HG02870 (cell line): ENCODE measurements at regions not wholly inside any gene's neighbourhood (a gene's known extent, or its start where the extent isn't known, plus 50 kb on each side); places are given as distances from the start of the nearest gene placed in this dataset.

ENCODE experiments used
- ATAC-seq: cut with Tn5 transposase; IDR thresholded peaks from one replicate; pipeline ENCODE4 v1.9.1; 2021; ENCODE audit warnings: mild to moderate bottlenecking, moderate library complexity; ENCODE audit not compliant: unreplicated experiment

DNA sequence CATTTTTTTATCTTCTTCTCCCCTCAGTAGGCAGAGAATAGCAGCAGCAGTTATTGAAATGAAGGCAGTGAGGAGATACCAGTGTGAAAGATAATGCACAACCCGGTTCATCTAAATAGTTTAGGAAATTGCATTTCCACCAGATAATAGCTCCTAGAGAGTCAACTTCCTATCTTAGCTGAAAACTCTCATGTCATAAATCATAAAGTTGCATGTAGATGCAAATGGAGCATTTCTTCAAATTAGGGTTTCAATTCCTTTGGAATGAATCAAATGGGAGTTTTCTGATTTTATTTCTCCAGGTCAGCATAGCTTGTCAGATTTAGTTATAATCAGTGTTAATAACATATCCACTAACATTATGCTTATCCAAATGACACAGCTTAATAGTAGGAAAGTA lies 335.3 kb downstream of the CNTNAP4 start:
- no peak for ATAC-seq

DNA sequence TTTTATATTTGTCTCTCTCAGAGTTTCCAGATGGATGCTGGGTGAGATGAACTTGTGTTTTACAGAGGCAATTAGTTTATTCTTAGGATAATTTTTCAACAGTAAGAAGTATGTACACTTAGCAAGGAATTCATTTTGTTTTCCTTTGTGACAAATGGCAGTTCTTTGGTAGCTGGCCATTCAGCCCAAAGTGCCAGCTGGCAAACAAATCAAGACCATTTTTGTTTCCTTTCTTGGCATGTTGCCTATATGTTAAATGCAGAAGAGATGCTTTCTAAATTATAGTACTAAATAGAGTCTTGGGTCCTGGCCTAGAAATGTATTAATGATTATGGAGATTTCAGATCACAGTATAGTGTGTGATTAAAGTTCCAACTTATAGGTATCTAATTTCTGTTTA lies 337.1 kb downstream of the CNTNAP4 start:
- ATAC-seq = no peak

DNA sequence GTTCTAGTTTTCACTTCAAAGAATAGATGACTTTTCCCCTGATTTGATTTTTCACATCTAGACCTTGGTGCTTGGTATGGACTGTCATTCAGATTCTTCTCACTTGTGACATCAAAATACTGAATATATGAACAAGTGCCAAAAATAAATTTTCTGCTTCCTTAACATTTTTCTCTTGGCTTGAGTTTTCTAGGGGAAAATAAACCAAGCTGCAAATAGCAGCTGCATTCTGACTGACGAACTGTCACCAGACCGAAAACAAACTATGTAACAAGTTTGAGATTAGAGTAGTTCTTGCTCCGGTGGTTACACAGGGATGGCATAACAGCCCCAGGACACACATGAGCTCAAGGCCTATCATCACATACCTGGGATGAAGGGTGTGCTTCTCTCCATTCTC lies 345.7 kb downstream of the CNTNAP4 start:
- no peak for ATAC-seq

DNA sequence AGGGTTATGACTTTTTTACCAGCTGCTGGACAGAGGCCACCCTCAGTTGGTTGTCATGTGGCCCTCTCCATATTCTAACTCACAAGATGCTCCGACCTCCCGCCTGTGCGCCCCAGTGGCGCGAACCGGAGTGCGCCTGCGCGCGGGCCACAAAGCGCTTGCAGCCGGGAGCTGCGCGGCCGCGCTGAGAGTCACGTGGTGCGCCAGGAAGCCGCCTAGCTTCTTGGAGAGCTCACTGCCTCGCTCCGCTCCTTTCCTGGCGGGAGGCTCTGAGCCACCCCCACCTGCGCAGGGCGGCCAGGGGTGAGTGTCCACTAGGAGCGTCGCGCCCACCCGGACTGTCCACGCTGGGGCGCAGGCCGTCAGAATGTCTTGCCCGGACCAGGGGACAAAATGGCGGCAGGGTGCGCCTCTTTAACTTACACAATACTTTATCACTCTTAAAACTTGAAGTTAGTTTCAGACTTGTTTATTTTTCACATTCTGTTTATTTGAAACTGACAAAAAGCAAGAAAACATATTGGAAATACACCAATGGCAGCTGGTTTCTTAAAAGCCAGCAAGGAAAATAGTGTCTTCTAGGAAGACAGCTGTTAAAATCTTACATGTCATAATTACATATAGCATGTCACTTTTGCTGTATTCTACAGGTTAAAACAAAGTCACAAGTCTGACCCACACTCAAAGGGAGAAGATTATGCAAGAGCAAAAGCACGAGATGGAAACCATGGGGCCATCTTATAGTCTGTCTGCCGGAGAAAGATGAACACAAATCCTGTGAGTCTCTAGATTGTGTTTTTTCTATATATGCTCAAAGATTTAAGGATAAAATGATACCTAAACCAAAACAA lies 357.9 kb downstream of the CNTNAP4 start:
- ATAC-seq = no peak

DNA sequence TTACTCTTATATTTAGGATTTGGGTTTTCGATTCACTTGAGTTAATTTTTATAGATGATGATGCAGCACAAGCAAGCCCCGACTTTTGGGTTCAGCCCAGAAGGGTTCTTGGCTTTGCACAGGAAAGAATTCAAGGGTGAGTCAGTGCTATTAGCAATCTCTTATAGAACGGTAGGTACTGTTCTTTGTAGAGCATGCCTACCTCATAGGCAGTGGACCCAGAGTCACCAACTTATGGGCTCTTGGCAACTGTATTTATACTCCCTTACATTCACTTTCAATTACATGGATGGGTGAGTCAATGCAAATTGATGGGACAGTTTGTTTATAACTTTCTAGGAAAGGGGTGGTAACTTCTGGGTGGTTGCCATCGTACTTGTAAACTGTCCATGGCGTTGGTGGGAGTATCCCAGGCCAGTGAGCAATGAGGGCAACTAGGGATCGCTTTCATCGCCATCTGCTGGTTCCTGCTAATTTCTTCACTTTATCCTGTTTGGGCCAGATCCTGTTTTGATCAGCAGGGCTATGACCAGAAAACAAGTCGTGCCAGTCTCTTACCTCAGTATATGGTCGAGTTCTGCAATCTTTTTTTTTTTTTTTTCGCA lies 362.6 kb downstream of the CNTNAP4 start:
- ATAC-seq = no peak

DNA sequence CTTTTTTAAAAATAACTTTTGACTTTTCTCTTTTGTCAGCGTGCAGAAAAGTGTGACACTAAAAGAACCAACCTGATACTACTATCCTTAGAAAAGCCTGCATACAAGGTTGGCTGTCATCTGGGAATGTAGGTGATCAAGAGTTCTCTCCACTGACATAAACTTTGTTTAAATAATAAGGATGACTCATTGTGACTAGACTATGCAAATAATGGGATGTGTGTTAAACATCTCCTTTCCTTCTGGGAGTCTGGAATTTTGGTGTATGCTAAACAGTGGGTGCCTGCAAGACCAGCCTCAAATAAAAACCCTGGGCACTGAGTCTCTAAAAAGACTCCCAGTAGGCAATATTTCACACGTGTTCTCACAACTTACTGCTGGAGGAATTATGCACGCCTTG lies 373.4 kb downstream of the CNTNAP4 start:
- ATAC-seq = no peak

DNA sequence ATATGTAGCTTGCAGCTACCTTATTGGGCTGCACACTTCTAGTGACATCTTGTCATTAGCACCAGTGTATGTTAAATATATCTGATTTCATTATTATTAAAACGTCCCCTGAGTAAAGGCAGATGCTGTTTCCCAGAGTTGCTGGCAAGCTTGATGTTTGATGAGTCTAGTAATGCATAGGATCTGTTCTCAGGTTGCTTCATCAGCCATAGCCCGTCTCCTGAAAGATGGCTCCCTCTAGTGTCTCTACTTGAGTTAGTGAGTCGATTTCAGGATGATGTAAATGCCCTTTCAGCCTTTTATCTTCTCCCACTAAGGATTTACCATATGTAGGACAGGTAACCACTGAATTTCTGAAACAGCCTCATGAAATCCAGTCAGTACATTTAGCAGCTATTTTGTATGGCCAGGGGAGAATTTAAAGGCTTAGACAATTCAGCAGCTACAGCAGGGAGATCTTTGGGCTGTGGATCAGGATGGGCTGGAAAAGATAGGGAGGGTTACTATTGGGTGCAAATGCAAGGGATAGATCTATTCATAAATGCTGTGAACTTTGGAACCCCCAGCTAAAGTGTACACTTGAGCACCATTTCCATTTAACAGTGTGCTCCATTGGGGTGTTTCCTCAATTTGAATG lies 376.3 kb downstream of the CNTNAP4 start:
- ATAC-seq = peak; percentile 79

DNA sequence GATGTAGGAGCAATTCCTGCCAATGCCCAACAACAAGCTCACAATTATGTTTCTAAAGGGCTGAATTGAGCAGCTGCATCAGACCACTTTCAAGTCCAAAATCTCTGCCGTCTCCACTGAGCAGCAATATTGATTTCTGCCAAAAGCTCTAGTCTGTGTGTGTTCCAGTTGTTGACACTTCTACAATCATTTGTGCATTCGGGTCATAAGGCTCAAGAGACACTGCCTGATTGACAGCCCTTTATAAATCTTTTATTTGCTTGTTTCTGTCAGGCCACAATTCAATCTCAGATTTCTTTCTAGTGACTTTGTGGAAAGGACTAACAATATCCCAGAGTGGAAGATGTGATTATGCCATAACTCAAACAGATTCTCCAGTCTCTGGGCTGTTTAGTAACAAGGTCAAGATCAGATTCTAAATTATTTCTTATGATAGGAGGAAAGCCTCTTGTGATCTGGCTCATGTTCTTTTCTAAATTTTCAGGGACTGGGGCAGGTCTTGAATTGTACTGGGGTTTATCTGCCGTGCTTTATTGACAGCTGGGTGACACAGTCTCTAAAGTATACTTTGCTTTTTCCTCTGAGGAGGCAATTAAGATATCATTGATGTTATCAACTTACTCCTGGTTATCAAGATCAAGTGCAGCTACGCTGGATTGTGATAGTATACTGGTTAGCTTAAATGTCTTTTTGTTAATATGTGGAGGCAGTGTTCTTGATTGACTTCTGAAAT lies 377.1 kb downstream of the CNTNAP4 start:
- no peak for ATAC-seq

DNA sequence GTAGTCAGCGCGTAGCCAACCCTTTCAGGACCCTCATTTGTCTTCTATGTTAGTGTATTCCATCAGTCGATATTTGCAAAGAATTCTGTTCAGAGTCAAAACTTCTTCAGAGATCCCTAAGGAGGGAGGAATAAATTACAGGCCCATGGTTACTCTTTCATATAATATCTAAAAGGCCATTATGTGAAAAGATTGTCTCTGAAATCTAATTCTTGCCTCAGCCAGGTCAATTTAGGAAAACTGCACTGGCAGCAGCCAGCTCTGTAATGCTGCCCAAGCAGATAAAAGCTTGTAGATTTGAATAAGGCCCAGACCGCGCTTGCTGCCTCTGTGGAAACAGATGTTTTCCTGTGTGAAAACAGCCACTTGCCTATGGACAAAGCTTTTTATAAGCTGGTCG lies 379.8 kb downstream of the CNTNAP4 start:
- ATAC-seq = no peak

DNA sequence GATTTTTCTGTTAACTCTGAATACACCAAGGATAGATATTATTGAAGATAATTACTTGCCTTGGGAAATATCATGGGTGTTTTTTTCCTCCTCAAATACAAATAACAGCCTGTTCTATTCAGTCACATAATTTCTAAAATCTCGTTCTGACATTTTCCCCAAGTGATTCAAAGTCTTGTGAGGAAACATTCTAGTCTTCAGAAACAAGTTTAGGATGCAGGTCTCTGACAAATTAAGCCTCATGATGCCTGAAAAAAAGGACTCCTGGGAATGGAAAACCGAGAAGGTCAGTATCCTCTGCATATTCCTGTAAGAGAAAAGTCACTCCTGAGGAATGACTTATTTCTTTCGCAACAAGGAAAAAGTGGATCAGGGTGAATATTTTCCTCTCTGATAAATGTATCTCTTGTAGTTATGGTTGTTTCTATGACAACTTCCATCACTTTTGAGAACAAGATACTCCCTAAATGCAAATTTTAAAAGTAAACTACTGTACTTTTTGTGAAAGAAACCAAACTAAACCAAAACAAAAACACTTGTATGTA lies 384.6 kb downstream of the CNTNAP4 start:
- ATAC-seq = no peak

DNA sequence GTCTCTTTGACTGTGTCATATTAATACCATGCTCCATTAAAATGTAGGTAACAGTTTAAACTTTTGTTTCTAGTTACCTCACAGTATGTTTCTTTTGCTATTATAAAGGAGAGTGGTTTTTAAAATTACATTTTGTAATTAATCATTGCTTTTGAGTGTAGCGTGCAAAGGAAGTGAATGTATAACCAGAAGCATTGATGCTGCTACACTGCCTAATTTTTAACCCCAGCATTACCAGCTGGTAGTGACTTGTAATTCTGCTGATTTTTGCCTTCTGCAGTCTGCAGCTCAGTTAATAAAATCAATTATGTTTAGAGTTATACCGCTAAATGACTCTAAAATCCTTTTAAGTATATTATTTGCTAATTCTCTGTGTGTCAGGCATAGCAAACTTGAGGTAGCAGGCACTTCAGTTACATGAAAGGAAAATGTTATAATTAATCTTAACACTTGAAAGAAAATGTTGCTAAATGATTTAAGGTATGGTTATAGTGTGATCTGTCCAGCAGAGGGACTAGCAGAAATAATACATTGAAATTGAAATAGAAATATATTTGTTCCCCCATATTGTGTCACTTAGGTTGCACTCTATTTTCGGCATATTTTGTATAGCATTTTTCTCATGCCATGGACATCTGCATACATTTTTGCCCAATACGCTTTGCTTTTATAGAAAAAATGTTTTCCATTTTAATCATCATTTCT lies 388.5 kb downstream of the CNTNAP4 start:
- ATAC-seq = no peak

DNA sequence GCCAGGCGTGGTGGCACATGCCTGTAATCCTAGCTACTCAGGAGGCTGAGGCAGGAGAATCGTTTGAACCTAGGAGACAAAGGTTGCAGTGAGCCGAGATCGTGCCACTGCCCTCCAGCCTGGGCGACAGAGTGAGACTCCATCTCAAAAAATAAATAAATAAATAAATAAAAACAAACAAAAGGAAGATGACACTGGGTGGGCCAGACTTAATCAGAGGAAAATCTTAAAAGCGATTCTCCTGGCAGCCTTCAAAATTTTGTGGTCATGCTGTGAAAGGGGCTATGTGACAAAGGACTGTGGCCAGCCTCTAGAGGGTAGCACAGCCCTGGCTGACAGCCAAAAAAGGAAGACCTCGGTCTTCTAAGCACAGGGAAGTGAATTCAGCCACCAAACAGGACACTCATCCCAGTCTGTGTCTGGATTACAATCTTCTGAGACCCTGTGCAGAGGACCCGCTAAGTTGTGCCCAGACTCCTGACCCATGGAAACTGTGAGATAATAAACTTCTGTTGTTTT lies 391.1 kb downstream of the CNTNAP4 start:
- no peak for ATAC-seq

DNA sequence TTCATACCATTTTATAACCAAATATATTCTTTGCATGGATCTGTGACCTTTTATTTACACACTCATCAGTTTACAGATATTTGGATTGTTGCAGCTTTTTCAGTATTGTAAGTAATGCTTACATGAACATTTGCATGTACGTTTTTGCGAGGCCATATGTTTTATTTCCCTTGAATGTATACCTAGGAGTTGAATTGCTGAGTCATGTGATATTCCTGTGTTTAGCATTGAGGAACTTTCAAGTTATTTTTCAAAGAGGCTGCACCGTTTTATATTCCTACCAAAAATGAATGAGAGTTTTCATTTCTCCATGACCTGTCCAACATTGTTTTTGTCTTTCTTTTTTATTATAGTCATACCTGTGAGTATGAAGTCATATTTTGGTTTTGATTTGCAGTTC lies 392.1 kb downstream of the CNTNAP4 start:
- no peak for ATAC-seq

DNA sequence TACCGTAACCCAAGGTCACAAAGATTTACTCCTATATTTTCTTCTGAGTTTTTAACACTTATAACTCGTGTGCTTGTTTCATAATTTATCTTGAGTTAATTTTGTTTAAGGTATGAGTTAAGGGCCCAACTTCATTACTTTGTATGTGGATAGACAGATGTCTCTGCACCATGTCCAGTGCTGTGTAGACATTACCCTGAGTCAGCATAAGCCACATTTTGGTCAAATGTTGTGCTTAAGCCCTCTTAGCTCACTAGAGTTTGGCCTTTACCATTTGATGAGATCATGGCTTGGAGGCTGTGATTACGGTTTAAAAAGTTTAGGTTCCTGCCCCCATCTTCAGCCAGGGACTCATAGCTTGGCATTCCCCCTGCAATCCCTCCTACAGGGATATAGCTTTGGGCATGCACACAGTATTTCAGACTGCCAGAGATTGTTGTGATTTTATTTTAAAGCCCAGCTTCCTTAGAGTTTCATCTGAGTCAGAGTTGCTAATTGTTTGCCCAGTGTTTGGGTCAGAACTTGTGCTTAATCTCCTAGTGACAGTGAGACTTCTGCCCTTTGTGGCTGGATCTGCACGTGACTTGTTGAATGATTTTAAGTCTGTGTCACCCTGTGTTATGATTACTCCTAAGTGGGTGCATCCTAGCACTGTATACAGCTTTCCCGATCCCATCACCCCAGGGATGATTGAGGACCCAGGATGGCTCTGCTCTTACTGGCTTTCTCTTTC lies 393.1 kb downstream of the CNTNAP4 start:
- no peak for ATAC-seq

DNA sequence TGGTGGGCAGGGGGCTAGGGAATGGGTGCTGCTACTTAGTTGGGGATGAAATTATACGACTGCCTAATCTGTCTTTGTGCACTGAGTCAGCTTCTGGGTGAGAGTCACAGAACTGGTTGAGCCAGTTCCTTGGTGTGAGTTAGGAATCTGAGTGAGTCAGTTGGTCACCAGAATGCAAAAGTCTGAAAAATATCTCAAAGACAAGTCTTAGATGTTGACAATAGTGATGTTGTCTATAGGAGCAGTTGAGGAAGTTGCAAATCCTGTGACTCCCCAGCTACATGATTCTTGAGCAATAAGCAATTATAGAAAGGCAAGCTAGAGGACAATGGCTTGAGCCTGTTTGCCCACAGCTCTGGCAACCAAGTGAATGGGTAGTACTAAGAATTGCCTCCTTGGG lies 399.2 kb downstream of the CNTNAP4 start:
- ATAC-seq = no peak

DNA sequence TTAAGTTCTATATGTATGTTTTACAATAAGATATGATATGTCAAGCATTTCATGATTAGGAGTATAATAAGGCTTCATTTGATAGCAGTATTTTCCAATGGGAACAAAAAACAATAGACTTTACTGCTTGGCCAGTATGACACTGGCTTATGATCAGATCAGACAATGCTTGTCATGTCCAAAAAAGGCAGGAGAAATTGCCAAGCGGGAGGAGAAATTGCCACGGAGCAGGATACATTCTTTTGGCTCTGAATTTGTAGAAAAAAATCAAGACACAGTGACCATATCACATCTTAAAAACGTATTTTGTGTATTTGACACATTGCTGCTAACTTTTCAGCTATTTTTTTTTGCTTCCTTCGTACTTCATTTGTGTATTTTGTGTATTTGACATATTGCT lies 404.1 kb downstream of the CNTNAP4 start:
- ATAC-seq = no peak

DNA sequence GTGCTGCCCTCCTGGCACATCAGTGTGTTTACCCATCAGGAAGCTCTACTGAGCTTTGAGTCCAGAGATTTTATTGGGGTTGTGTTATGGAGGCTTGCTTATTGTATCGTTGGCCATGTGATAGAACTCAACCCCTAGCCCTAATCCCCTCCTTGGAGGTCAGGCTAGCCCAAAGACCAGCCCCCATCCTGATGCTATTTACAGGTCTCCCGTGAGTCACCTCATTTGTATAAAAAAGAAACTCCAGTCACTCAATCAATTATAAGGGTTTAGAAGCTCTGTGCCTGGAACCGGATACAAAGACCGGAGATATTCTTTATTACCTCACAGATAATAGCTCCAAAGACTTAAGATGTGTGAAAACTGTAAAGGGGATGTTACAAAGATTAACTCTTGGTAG lies 405.9 kb downstream of the CNTNAP4 start:
- no peak for ATAC-seq

DNA sequence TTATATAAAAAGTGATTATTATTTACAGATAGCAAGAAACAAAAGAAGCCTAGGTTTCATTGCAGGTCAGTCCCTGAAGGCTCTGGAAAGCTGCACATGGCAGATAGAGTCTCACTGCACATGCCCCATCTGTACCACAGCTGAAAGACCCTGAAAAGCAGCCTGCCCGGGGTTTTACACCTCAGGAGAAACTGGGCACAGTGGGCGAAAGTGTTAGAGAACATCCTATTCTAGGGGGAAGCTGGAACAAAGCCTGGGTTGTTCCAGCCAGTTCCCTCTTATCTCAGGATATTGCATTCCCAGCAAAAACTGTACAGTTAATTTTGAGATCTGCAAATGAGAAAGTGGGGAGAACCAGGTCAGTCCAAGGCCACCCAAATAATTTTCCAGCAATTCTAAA lies 419.7 kb downstream of the CNTNAP4 start:
- ATAC-seq = no peak

DNA sequence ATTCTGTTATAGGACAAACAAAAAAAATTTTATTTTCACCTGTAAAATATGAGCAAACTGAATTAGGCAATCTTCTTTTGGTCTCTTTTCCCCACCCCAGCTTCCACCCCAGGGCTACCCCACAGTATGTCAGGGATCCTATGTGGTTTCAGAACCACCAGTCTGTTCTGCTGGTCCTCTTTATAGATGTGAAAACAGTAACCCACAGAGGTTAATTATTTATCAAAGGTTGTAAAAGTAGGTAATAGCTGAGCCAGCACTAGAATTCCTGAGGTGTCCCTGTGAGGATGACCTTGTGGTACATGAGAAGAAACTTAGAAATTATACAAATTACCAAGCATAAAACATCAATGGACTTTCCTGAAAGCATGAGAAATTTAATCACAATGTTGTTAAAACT lies 428.7 kb downstream of the CNTNAP4 start:
- ATAC-seq = no peak

DNA sequence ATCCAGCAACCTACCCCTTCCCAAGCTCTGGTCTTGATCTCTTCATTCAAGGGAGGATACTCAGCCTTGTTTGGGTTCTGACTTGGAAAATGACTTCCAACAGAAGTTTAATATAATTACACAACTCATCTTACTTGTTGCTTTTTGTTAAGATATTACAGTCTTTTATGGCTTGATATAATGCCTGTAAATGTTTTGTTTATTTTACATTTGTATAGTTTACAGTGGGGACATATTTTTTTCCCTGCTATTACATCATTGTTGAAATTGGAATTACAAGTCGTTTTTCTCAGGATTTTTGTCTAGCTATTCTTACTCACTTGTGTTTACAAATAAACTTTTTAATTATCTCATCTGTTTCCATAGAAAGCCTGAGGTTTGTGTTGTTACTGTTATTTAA lies 436.0 kb downstream of the CNTNAP4 start:
- ATAC-seq = no peak
